ENCODE measurements at regions not wholly inside any gene's neighbourhood (a gene's known extent, or its start where the extent isn't known, plus 50 kb on each side); places are given as distances from the start of the nearest gene placed in this dataset.
A peak's percentile ranks its signal among the peaks of the same experiment; 100 is the strongest.

GRCh38 chr20:23167431-23167830, 81.3 kb upstream of the CD93 start:
- DNase-seq (ENCODE audit: low spot score), result no peak

- no peak for DNase-seq (ENCODE audit: low spot score)
Observed at GRCh38 chr20:23166563-23166962, 80.4 kb upstream of the CD93 start.

GRCh38 chr20:23165964-23166363, 79.8 kb upstream of the CD93 start:
- no peak for DNase-seq (ENCODE audit: low spot score)

- DNase-seq (ENCODE audit: low spot score), result peak; percentile 44
Observed at GRCh38 chr20:23165307-23165750, 79.2 kb upstream of the CD93 start.

- peak; percentile 76 for DNase-seq (ENCODE audit: low spot score)
Observed at GRCh38 chr20:23164176-23164601, 78.1 kb upstream of the CD93 start.

- no peak for DNase-seq (ENCODE audit: low spot score)
Observed at GRCh38 chr20:23163562-23163961, 77.4 kb upstream of the CD93 start.

GRCh38 chr20:23162887-23163286, 76.8 kb upstream of the CD93 start:
- no peak for DNase-seq (ENCODE audit: low spot score)

- DNase-seq (ENCODE audit: low spot score), result no peak
Observed at GRCh38 chr20:23161968-23162696, 76.0 kb upstream of the CD93 start.

GRCh38 chr20:23161244-23161891, 75.2 kb upstream of the CD93 start:
- no peak for DNase-seq (ENCODE audit: low spot score)

- DNase-seq (ENCODE audit: low spot score), result no peak
Observed at GRCh38 chr20:23160536-23161243, 74.6 kb upstream of the CD93 start.

- DNase-seq (ENCODE audit: low spot score), result no peak
Observed at GRCh38 chr20:23159947-23160318, 73.8 kb upstream of the CD93 start.

- no peak for DNase-seq (ENCODE audit: low spot score)
Observed at GRCh38 chr20:23159256-23159946, 73.3 kb upstream of the CD93 start.

GRCh38 chr20:23157734-23158133, 71.6 kb upstream of the CD93 start:
- DNase-seq (ENCODE audit: low spot score), result no peak

- no peak for DNase-seq (ENCODE audit: low spot score)
Observed at GRCh38 chr20:23156842-23157423, 70.8 kb upstream of the CD93 start.

- peak; percentile 23 for DNase-seq (ENCODE audit: low spot score)
Observed at GRCh38 chr20:23156170-23156841, 70.2 kb upstream of the CD93 start.

GRCh38 chr20:23155141-23155590, 69.0 kb upstream of the CD93 start:
- peak; percentile 23 for DNase-seq (ENCODE audit: low spot score)

- DNase-seq (ENCODE audit: low spot score), result peak; percentile 28
Observed at GRCh38 chr20:23153696-23154341, 67.7 kb upstream of the CD93 start.

- peak; percentile 40 for DNase-seq (ENCODE audit: low spot score)
Observed at GRCh38 chr20:23152902-23153301, 66.8 kb upstream of the CD93 start.

GRCh38 chr20:23152308-23152892, 66.3 kb upstream of the CD93 start:
- DNase-seq (ENCODE audit: low spot score), result peak; percentile 60

GRCh38 chr20:23151885-23152284, 65.8 kb upstream of the CD93 start:
- peak; percentile 52 for DNase-seq (ENCODE audit: low spot score)
